Tongue (tissue), 1 donor: ENCODE measurements at regions not wholly inside any gene's neighbourhood (a gene's known extent, or its start where the extent isn't known, plus 50 kb on each side); places are given as distances from the start of the nearest gene placed in this dataset.
A peak's percentile ranks its signal among the peaks of the same experiment; 100 is the strongest.

Source experiments
- DNase-seq: peaks from one replicate; pipeline ENCODE4 v3.0.0-alpha.2; 2015

DNA sequence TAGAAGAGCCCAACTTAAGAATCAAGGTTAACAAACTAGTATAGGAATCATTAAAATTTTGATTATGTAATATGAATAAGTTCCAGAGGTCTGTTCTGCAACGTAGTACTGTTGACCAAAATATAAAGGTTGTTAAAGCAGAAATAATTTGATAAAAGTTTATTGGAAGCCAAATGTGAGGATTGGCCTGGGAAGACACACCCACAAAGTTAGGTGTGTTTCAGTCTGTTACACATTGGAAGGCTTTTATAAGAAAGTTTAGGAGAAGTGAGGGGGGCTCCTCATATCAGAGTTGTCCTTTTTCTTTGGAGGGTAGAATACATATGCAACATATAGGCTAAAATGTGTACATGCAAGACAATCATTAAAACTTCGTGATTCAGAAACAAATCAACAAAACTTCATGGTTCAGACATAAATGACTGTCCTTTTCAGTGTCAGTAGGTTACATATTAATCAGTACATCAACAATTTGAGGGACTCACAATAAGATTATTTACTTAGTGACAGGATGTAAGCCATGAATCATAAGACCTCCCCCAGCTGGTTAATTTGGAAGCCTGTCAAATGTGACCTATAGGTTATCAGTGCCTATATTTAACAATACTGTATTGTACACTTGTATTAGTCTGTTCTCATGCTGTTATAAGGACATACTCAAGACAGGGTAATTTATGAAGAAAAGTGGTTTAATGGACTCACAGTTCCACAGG, 245.0 kb upstream of the B3GALT2 start:
- no peak for DNase-seq

DNA sequence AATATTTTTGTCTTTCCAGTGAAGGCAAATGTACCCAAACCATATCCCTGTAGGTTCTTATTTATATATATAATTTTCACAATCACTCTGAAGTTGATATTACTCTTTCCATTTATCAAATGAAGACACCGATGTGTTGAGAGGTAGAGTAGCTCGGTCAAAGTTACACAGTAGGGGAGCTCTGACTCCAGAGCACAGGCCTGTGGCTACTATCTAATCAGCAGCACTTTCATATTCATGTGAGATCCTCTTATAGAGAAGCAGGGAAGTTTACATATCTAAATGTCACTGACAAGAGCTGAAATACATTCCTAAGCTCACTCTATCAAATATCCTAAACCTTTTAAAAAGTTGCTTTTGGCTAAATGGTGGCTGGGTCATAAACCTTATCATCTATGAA, 241.1 kb upstream of the B3GALT2 start:
- DNase-seq, result no peak

DNA sequence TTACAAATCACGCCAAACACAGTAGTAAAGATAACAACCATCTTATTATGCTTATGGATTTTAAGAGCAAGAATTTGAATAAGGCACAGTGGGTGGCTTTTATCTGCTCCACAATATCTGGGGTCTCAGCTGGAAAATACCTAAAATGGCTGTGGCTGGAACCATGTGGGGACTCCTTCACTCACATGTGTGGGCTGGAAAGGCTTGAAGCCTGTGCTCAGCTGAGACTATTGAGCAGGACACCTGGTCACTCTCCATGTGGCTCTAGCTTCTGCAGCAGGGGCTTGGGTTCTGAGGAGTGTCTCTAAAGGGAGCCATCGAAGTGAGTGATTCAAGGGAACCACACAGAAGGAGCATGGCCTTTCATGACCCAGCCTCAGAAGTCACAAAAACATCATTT, 239.6 kb upstream of the B3GALT2 start:
- no peak for DNase-seq

DNA sequence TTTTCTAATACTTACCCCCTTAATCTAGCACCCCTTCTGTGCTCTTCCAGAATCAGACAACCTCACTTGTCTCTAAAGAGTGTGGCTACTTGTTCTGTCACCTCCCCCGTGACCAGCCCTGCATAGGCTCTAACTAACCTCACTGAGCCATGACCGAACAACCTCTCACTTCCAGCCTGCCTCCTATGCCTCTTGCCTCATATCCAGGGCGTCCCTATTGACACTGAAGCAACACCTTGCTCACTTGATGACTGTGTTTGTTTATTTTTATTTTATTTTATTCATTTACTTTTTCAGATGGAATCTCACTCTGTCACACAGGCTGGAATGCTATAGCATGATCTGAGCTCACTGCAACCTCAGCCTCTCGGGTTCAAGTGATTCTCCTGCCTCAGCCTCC, 235.1 kb upstream of the B3GALT2 start:
- DNase-seq, result no peak

DNA sequence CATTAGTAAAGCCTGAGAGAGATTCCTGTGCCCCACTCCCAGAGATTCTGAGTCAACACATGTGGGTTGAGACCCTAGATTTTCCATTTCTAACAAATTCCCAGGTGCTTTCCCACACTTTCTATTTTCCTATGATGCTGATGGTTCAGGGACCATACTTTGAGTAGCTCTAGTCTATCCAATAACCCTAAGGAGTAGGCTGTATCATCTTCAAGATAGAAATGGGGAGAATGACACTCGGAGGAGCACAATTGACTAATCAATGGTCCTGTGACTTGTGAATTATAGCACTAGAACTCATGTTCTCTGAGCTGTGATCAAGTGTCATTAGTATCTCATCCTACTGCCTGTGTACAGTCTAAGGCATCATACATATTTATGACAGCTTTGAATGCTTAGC, 232.9 kb upstream of the B3GALT2 start:
- DNase-seq, result no peak

DNA sequence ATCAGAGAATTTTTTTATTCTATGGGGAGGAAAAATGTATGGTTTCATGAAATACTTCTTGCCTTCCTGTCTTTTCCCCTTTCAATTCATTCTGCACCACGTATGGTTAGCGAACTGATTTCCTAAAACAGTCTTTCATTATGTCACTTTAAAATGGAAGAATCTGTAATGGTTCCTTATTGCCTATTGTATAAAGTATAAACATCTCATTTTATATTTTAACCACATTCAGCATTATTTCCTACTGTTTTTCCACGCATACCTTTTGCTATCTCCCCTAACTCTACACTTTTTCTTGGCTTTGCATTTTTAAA, 232.3 kb upstream of the B3GALT2 start:
- DNase-seq, result no peak

DNA sequence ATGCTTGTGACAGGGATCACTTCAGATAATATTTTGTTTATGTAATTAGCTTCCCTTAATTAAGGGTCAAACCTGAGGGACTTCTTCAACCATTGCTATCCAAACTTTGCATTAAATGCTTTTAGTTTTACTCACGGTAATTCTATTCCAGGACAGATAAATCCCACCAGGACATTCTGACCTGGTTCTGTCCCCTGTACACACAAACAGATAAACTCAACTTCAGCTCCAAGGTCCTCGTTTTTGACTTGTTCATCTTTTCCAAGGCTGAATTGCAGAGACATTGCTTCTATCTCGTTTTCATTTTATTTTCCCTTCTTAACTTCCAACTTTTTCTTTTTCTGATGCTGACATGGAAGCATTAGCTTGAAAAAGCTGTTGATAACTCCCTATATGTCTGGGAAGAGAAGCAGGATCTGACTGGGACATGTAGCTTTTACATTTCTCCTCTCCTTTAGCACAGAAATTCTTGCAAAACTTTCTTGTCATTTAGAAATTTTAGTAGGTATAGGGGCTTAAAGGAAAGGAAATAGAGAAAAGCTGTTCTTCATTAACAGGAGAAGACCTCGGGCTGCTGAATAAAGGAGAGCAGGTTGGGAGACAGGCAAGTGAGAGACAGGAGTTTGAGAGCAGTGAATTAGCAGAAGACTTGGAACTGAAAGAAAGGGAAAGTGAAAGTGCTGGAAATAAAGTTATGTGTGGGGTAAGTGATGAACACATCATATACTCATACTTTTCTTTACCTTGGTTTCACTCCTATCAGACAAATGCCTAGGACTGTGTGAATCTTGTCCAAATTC, 231.7 kb upstream of the B3GALT2 start:
- DNase-seq, result no peak

DNA sequence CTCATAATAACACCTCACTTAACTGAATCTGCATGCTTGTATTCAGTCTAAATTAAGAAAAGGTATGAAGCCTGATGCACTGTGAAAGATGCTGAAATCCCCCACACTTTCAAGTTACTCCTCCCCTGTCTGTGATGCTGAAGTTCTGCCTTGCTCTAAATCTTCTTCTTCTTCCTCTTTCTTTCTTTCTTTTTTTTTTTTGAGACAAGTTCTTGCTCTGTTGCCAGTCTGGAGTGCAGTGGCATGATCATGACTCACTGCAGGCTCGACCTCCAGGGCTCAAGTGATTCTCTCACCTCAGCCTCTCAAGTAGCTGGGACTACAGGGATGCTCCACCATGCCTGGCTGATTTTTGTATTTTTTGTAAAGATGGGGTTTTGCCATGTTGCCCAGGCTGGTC, 231.0 kb upstream of the B3GALT2 start:
- no peak for DNase-seq

DNA sequence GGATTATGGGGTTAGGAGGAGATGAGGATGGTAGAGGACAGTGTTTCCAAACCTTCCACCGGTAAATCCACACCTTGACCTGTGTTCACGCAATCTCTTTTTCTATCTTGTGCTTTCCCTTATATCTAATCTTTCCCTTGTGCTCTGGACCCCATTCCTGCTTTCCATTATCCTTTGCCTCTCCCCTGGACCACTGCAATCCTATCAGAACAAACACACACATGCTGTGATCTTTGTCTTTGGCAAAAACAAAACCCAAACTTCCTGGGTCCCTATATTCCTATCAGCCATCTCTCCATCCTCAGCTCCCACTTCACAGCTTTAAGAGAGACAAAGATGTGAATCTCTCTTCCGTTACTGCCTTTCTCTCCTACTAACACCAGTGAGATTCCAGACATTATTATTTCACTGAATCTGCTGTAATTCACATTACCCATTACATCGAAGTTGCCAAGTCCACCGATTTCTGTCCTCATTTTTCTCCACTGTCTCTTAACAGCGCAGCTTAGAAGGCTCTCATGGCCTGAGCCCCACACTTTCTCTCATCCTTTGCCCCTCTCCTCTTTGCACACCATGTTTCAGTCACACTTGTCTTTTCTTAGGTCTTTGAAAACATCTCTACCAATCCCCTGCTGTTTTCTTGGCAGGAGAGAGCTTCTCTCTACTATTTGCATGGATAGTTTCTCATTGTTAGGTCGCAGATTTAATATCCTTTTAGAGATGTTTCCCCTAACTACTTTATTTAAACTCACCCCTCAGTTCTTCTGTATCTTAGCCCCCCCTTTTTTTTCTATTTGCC, 230.0 kb upstream of the B3GALT2 start:
- no peak for DNase-seq

DNA sequence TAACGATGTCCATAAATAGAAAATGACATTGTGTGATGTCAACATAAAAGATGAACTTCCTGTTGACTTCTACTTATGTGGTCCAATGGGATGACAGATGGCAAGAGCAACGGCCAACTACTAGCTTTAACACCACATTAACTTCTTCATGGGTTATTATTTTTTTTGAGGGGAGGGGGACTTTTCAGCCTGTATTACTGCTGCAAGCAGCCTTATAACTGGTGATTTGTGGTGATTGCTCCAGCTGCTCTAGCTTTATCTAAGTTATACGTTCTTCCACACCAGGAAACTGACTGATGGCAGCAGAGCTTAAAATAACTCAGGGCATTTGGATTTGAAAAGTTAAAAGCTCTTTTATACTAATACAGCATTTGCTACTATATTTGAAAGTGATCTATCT, 228.8 kb upstream of the B3GALT2 start:
- DNase-seq, result no peak

DNA sequence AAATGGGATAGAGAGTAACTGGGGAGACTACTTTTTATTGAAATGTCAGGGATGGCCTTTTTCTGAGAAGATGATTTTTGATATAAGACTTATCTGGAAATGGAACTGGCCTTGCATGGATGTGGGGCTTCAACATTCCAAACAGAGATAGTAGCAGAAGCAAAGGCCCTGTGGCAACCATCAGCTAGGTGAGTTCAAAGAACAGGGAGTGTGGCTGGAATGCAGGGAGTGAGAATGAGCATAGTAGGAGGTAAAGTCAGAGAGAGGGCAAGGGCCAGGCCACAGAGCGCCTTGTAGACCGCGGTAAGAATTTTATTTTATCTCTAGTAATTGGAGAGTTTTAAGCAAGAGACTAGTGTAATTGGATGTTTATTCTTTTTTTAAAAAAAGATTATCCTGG, 227.0 kb upstream of the B3GALT2 start:
- DNase-seq, result no peak

DNA sequence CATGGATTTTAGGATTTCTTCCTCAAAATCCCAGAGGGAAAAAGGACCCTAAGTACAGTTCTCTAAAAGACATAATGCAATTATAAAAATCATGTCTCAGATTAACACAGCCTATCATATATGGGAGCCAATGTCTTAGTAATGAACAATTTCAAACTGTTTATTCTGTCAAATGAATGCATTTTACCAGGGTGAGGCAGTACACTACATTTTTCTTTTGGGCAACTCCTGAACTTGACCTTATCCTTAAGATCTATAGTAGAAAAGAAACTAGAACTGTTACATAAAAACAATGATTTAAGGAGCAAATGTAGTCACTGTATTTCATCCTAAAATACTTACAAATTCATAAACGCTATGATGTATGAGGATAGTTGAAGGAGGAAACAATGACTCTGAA, 226.3 kb upstream of the B3GALT2 start:
- no peak for DNase-seq

DNA sequence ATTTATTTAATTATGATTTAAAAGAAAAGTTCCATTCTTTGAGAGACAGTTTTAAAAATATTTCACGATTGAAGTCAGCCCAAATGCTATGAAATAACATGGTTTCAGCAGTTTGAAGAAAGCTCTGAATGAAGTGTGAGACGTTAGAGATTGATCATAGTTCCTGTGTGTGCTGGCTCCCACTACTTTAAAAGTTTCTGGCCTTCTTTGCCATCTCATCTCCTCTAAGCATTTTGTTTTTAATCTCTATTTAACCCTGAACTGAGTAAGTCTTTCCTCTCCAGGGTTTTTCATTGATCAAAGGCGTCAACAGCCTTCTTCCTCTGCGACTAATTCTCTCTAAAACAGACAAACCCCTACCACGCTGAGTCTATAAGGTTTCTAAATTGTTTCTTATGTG, 225.3 kb upstream of the B3GALT2 start:
- DNase-seq, result no peak

DNA sequence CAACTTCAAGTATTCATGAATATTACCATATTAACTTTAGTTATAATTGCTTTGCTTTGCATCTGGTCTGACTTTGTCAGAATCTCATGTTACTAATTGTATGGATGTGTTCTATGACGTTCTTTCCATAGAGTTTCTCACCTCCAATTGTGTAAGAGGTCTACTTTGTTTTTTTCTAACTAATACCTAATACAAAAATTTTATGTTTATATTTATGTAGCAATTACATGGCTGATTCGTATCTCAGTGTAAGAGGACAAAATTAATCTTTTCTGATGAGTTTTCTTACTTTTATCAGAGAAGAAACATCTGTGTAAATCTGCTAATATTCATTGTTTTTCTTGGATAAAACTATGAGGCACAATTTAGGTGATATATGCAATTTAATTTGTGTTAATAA, 224.8 kb upstream of the B3GALT2 start:
- DNase-seq, result no peak

DNA sequence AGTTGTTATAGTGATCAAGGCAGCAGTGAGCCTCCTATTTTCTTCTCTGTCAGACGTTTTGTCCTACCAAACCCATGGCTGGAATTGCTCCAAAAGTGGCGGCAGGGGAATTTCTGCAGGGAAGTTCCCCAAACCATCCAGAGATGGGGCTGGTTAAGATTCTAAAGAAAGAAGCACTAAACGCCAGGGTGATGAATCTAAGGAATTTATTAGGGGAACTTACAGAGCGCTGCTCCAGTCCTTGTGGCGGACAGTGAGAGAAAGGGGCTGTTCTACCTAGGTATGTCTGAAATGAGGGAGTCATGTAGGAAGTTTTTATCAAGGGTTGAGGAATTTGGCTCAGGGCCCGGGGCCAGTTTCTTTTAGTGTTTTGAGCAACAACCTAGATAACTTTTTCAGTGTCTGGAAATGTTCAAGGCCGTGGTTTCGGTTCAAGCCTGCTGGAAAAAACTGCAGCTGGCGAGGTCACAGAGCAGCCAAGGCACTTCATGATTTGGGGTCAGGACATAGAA, 222.4 kb upstream of the B3GALT2 start:
- DNase-seq, result no peak

DNA sequence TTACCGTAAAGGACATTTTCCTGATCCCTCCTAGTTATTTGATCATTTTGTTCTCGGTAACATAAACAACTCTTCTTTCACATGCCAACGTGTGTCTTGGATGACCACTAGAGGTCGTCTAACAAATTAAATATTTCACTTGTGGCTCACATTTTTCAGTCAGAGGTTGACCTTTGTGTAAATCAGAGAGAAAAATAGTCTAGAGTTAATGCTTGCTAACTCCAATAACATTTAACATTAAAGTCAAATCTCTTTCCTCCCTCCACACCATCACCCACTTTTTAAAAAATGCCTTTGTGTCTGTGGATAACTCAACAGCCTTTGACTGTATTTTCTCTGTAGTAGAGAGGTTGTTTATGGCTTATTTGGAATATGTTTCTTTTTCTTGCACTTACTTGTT, 220.5 kb upstream of the B3GALT2 start:
- peak; percentile 50 for DNase-seq

DNA sequence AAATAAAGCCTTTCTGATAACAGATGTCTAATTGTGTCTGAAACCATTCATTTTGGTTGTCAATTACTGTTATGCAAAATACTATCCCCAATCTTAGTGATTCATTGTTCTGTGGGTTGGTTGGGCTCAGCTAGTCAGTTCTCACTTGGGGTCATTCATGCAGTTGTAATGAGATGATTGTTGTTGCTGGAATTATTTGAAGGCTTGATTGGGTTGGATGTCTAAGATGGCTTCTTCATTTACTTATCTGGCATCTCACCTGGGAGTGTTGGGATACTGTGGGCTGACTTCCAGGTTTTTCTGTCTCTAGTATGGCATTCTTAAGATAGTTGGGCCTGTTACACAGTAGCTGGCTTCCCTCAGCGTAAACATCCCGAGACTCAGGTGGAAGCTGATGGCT, 217.8 kb upstream of the B3GALT2 start:
- no peak for DNase-seq

DNA sequence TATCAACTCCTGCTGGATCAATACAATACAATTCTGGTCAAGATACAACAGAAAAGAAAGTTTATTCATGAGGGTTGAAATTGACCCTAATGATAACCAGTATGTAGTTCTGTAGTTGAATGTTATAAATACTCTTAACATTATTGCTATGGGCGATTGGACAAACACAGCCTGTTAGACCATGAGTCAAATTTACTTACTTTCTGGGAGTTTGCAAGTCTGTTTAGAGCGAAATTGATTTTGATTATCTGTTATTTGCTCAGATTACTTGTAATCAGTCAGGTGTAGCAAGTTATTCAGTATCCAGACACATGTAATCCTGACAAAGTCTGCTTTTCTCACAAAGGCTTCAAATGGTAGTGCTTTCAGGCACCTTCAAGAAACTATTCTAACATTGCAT, 216.6 kb upstream of the B3GALT2 start:
- no peak for DNase-seq

DNA sequence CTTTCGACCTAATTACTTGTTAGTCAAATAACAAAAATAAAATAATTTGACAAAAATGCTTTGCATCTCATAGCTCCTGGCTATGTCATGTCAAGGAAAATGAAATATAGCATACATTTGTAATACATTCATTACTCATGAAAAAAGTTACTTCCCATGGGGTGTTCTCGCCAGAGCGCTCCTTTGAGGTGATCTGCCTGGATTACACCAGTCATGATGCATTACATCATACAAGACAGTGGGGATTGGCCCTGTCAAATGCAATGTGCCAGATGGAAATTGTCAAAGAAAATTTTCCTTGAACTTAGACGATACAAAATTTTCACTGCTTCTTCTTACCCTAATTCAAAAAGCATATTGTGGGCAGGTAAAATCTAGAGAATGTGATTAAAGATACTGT, 215.6 kb upstream of the B3GALT2 start:
- no peak for DNase-seq

DNA sequence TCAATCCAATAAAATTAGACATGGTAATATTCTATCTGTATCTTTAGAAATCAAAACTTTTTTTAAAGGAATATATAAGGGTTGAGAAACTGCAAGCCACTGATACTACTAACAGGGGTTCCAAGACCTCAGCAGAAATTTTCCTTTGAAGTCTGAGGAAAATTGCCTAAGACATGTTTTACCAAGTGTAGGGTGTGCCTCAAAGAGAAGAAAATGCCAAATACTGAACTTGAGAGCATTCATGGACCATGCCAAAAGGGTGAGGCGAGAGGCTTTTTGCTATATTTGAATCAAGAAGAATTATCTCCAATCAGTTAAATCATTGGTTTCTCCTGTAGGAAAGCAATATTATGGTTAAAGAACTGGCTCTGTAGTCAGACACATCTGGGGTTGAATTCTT, 207.9 kb upstream of the B3GALT2 start:
- DNase-seq, result no peak

DNA sequence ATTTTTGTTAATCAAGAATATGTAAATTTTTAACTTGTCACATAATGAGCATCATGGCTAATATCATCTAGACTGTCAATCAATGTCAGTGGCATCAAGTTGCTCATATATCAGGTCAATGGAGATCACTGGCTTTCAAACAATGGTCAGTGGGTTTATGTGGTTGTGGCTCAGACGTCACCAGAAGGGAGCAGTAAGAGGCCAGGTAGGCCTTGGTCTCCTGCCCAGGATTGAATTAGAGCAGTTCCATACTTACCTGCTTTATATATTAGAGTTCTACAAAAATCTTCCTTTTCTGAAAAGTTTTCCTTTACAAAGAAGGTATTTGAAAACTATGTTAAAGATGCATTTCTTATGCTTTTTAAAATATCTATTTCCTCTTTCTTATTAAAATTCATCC, 206.3 kb upstream of the B3GALT2 start:
- DNase-seq, result no peak

DNA sequence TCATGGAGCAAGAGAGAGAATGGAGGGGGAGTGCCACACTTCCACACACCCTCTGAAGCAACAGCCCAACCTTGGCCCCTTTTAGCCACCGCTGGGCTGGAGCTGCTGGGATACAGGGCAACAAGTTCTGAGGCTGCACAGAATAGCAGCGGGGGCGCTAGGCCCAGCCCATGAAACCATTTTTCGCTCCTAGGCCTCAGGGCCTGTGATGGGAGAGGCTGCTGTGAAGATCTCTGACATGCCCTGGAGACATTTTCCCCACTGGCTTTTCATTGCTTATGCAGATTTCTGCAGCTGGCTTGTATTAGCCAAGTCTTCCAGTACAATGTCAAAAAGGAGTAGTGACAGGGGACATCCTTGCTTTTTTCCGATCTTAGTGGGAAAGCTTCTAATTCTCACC, 202.3 kb upstream of the B3GALT2 start:
- DNase-seq, result no peak

DNA sequence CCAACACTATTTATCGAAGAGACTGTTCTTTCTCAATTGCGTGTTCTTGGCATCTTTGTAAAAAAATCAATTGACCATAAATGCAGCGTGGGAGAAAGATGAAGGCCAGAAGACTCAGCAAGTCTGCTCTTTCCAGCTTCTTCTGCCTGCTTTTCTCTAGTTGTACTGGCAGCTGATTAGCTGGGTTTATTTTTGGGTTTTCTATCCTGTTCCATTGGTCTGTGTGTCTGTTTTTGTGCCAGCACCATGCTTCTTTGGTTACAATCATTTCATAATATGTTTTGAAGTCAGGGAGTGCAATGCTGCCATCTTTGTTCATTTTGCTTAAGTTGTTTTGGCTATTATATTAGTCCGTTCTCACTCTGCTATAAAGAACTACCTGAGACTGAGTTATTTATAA, 201.8 kb upstream of the B3GALT2 start:
- no peak for DNase-seq
